Cerebellar cortex (tissue), 1 donor: ENCODE measurements at regions not wholly inside any gene's neighbourhood (a gene's known extent, or its start where the extent isn't known, plus 50 kb on each side); places are given as distances from the start of the nearest gene placed in this dataset.
"Not testable (repeated sequence)": the region's sequence is repeated elsewhere in the genome, so short reads cannot be mapped to it uniquely, and the experiment has no call there.

Experiments used
- DNase-seq: peaks from one replicate; pipeline ENCODE4 v3.0.0-alpha.2; 2015; ENCODE audit warnings: low spot score

GRCh38 chr2:180829836-180830235 lies 150.6 kb upstream of the UBE2E3 start:
- DNase-seq, result no peak

GRCh38 chr2:180829261-180829660 lies 151.1 kb upstream of the UBE2E3 start:
- no peak for DNase-seq

- no peak for DNase-seq
These were observed 151.6 kb upstream of the UBE2E3 start for GRCh38 chr2:180828756-180829155.

- DNase-seq, result no peak
These were observed 156.8 kb upstream of the UBE2E3 start for GRCh38 chr2:180823546-180824141.

GRCh38 chr2:180819106-180819505 lies 161.3 kb upstream of the UBE2E3 start:
- no peak for DNase-seq

GRCh38 chr2:180818700-180819099 lies 161.7 kb upstream of the UBE2E3 start:
- DNase-seq, result not testable (repeated sequence)

DNA sequence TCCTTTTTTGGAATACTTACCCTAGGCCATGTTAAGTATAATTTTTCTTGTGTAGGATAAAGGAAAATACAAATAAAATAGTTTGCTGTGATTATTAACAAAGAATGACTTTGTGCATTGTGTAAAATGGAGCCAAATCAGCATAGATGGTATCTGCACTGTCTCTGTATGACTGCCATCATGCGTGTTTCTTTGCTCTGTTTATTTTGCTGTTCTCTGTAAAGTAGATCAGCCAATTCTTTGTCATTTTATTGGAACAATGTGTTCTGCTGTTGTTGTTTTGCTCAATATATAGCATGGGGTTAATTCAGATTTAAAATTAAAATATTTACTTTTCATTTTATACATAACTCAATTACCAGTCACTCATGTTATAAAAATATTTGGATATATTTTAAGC lies 181.3 kb upstream of the UBE2E3 start:
- no peak for DNase-seq

GRCh38 chr2:180790891-180791290 lies 189.5 kb upstream of the UBE2E3 start:
- no peak for DNase-seq

DNA sequence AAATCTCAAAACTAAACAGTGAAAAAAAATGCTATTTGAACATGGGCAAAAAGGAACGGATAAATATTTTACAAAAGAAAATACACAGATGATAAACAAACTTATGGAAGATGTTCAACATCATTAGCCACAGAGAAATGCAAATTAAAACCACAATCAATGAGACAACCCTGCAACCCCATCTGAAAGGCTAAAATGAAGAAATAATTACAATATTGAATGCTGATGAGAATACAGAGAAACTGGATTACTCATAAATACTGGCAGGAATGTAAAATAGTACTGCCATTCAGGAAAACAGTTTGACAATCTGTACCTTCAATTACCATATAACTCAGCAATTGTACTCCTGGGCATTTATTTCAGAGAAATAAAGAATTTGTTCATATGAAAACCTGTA lies 193.1 kb upstream of the UBE2E3 start:
- no peak for DNase-seq

GRCh38 chr2:180781276-180781675 lies 199.1 kb upstream of the UBE2E3 start:
- no peak for DNase-seq

GRCh38 chr2:180778291-180778690 lies 202.1 kb upstream of the UBE2E3 start:
- DNase-seq, result no peak

- DNase-seq, result no peak
These were observed 203.5 kb upstream of the UBE2E3 start for GRCh38 chr2:180776921-180777320.

DNA sequence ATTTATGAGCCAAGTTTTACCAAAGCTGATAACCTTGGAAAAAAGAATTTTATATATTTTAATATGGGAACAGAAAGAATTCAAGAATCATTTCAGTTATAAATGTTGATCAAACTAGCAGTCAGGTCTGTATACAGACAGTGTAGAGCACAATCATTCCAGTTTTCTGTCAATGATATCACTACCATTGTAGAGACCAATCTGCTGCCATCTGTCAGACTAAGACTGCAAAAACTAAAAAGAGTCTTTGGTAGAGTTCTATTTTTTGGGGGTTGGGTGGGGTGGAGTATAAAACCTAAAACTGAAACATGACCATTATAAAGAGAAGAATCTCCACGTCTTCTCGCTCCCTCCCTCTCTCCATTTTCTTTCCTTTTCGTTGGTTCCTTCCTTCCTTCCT lies 204.7 kb upstream of the UBE2E3 start:
- no peak for DNase-seq

GRCh38 chr2:180765316-180765715 lies 215.1 kb upstream of the UBE2E3 start:
- not testable (repeated sequence) for DNase-seq

DNA sequence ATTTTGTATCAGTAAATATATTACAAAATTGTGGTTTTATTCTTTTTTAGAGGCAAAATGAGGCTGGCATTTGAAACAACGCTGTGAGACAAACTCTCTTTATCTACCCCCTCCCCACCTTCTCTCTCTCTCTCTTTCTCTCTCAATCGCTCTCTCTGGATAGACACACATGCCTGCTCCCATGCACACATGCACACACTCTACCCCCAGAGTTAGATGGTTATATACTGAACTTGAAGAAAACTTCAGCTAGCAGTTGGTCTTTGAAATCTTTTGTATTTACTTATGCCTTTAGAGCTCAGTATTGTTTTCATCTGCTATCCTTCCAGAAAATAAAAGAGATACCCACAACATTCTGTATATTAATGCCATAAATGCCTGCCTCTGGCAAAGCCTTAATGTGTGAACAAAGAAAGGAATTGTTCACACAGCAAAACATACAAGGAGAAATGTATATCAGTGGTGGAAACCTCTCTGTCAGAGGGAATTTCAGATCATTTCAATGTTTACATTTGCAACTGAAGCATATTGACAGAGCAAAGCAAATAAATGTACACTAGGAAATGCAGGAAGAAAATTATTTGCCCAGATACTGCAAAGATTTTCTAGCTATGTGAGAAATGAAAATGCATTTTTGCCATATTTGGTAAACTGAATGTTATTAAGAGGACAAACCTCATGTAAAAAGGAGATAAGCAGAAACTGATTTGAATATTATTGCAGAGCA lies 217.0 kb upstream of the UBE2E3 start:
- no peak for DNase-seq

- DNase-seq, result no peak
These were observed 219.2 kb upstream of the UBE2E3 start for GRCh38 chr2:180761224-180761623.

DNA sequence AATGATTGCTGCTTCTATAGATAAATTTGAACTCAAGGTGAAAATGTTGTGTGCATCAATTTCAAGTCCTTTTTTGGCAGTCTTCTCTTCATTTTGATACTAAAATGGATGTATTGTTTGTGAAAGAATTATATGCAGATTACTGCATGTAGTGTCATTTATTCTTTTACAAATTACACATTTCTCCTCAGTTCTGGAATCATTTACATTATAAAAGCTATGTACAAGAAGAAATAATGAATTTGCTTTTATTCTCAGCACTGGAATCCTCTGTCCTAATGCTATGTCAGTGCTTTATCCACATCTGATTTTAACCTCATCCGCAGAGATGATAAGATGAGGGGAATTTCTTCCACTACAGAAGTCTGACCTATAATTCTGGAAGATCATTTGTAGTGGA lies 220.8 kb upstream of the UBE2E3 start:
- no peak for DNase-seq

- no peak for DNase-seq
These were observed 226.3 kb upstream of the UBE2E3 start for GRCh38 chr2:180753809-180754761.

- DNase-seq, result no peak
These were observed 229.0 kb upstream of the UBE2E3 start for GRCh38 chr2:180751306-180751920.

- DNase-seq, result no peak
These were observed 232.7 kb upstream of the UBE2E3 start for GRCh38 chr2:180747728-180748127.

GRCh38 chr2:180743401-180743800 lies 237.0 kb upstream of the UBE2E3 start:
- DNase-seq, result no peak

GRCh38 chr2:180742801-180743200 lies 237.6 kb upstream of the UBE2E3 start:
- no peak for DNase-seq
